Neutrophil (primary cell): ENCODE measurements at regions not wholly inside any gene's neighbourhood (a gene's known extent, or its start where the extent isn't known, plus 50 kb on each side); places are given as distances from the start of the nearest gene placed in this dataset.
"Not testable (repeated sequence)": the region's sequence is repeated elsewhere in the genome, so short reads cannot be mapped to it uniquely, and the experiment has no call there.

Experiments
- H3K27ac ChIP-seq: fragments of 200-600 bp; sonication (generic); 2 replicates; pipeline ENCODE4 v1.5.1; 2016; ENCODE audit warnings: mild to moderate bottlenecking, moderate library complexity
- H3K27me3 ChIP-seq: fragments of 200-600 bp; sonication (generic); 2 replicates; pipeline ENCODE4 v1.6.0; 2016; ENCODE audit warnings: mild to moderate bottlenecking
- H3K36me3 ChIP-seq: fragments of 200-600 bp; sonication (generic); 2 replicates; pipeline ENCODE4 v1.5.1; 2017
- H3K4me1 ChIP-seq, 2 experiments: fragments of 200-600 bp in 1 of 2; sonication (generic) in 1 of 2; 1 replicate in 1 of 2; 2 replicates in 1 of 2; pipeline versions ENCODE4 v1.5.1 to v1.6.1; 2013 to 2016; ENCODE audit warnings: low read depth in 1 of 2, low read length in 1 of 2, mild to moderate bottlenecking in 1 of 2, moderate library complexity in 1 of 2; ENCODE audit not compliant: control insufficient read depth in 1 of 2, insufficient read depth in 1 of 2
- H3K4me3 ChIP-seq, 2 experiments: fragments of 200-600 bp in 1 of 2; sonication (generic) in 1 of 2; 1 replicate in 1 of 2; 2 replicates in 1 of 2; pipeline ENCODE4 v1.5.1; 2013 to 2016; ENCODE audit warnings: low read depth in 1 of 2, low read length in 1 of 2, mild to moderate bottlenecking in 1 of 2, moderate library complexity in 1 of 2
- H3K9me3 ChIP-seq: fragments of 200-600 bp; sonication (generic); 2 replicates; pipeline ENCODE4 v1.5.1; 2016
- CTCF ChIP-seq: fragments of 200-600 bp; sonication (generic); IDR thresholded peaks from 2 replicates; pipeline ENCODE4 v1.5.1; 2016; ENCODE audit warnings: antibody characterized with exemption

DNA sequence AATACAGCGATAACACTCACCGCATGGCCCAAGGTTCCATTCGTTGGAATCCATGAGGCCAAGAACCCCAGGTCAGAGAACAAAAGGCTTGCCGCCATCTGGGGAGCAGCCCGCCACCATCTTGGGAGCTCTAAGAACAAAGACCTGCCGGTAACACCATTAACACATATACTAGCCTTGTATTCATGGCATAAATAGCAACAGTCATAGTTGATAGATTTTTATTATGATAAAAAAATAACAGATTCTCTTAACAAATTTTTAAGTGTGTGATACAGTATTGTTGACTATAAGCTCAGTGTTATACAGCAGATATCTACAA, 309.4 kb downstream of the GLUD2 start:
- no peaks in the 10 kb centered on the region for H3K36me3 ChIP-seq
- TF ChIP-seq CTCF, result no peak
- H3K4me1 ChIP-seq, result no peaks in the 10 kb centered on the region
- no peak overlapping the region for H3K4me3 ChIP-seq
- H3K27ac ChIP-seq, result no peak overlapping the region
- no peaks in the 10 kb centered on the region for H3K27me3 ChIP-seq
- H3K9me3 ChIP-seq, result no peaks in the 10 kb centered on the region

- Histone ChIP-seq H3K27me3 (no peaks in the 10 kb centered on the region), H3K4me1 (no peaks in the 10 kb centered on the region), H3K9me3 (no peaks in the 10 kb centered on the region), H3K4me3 (no peak overlapping the region), H3K27ac (no peak overlapping the region), H3K36me3 (no peaks in the 10 kb centered on the region)
- TF ChIP-seq CTCF, result no peak
These were observed 312.9 kb downstream of the GLUD2 start for GRCh38 chrX:121360280-121360679.

DNA sequence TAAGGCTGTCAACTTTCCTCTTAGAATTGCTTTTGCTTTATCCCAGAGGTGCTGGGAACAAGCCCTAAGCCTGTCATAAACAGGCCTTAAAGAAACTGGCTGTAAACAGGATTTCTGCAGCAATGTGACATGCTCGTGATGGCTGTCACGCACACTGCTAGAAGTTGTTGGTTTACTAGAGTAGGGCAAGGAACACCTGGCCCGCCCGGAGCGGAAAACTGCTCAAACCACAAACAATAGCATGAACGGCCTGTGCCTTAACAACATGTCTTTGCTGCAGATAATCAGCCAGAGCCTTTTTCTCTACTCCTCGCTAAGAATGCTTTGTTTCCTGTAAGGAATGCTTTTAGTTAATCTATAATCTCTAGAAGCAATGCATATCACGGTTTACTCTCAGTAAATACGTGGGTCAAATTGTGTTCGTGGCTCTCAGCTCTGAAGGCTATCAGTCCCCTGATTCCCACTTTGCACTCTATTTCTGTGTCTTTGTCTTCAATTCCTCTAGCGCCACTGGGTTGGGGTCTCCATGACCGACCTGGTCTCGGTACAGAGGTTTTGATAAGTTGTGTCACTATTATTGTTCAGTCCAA, 318.3 kb downstream of the GLUD2 start:
- H3K36me3 ChIP-seq, result no peaks in the 10 kb centered on the region
- no peaks in the 10 kb centered on the region for H3K27me3 ChIP-seq
- H3K4me1 ChIP-seq, result no peaks in the 10 kb centered on the region
- H3K9me3 ChIP-seq, result no peaks in the 10 kb centered on the region
- no peak overlapping the region for H3K27ac ChIP-seq
- TF ChIP-seq CTCF, result no peak
- H3K4me3 ChIP-seq, result no peak overlapping the region

GRCh38 chrX:121374471-121374870, 327.1 kb downstream of the GLUD2 start:
- TF ChIP-seq CTCF, result no peak
- no peaks in the 10 kb centered on the region for H3K4me1 ChIP-seq

GRCh38 chrX:121381915-121382314, 334.5 kb downstream of the GLUD2 start:
- not testable (repeated sequence) for H3K9me3 ChIP-seq, H3K27ac ChIP-seq, H3K4me1 ChIP-seq, H3K36me3 ChIP-seq, H3K27me3 ChIP-seq, H3K4me3 ChIP-seq

More at GRCh38 chrX:121374471-121374870, 327.1 kb downstream of the GLUD2 start:
- Histone ChIP-seq H3K27me3 (no peaks in the 10 kb centered on the region), H3K27ac (no peak overlapping the region), H3K36me3 (no peaks in the 10 kb centered on the region), H3K4me3 (no peak overlapping the region), H3K9me3 (no peaks in the 10 kb centered on the region)

- no peaks in the 10 kb centered on the region for H3K36me3 ChIP-seq
- H3K27me3 ChIP-seq, result no peaks in the 10 kb centered on the region
- H3K4me3 ChIP-seq, result no peak overlapping the region
- H3K27ac ChIP-seq, result no peak overlapping the region
- no peaks in the 10 kb centered on the region for H3K9me3 ChIP-seq
- TF ChIP-seq CTCF, result no peak
- no peaks in the 10 kb centered on the region for H3K4me1 ChIP-seq
These were observed 342.7 kb downstream of the GLUD2 start for GRCh38 chrX:121389976-121390714.
